HG02610 (cell line): ENCODE measurements at regions not wholly inside any gene's neighbourhood (a gene's known extent, or its start where the extent isn't known, plus 50 kb on each side); places are given as distances from the start of the nearest gene placed in this dataset.

ENCODE experiments used
- ATAC-seq: cut with Tn5 transposase; IDR thresholded peaks from one replicate; pipeline ENCODE4 v1.9.1; 2021; ENCODE audit warnings: mild to moderate bottlenecking, moderate library complexity; ENCODE audit not compliant: unreplicated experiment

DNA sequence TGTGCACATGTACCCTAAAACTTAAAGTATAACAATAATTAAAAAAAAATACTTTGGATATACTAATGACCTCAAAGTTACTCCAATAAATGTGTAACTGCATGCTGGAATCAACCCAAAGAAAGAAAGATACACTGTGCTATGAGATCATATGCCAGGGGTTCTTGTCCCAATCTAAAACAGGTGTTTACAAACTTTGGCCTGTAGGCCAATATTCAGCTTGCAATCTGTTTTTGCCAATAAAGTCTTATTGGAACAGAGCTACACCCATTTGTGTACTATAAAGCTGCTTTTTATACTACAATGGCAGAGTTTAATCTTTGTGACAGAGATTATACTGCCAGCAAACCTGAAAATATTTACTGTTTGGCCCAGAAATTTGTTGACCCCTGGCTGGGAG, 138.8 kb upstream of the AFF2 start:
- no peak for ATAC-seq

DNA sequence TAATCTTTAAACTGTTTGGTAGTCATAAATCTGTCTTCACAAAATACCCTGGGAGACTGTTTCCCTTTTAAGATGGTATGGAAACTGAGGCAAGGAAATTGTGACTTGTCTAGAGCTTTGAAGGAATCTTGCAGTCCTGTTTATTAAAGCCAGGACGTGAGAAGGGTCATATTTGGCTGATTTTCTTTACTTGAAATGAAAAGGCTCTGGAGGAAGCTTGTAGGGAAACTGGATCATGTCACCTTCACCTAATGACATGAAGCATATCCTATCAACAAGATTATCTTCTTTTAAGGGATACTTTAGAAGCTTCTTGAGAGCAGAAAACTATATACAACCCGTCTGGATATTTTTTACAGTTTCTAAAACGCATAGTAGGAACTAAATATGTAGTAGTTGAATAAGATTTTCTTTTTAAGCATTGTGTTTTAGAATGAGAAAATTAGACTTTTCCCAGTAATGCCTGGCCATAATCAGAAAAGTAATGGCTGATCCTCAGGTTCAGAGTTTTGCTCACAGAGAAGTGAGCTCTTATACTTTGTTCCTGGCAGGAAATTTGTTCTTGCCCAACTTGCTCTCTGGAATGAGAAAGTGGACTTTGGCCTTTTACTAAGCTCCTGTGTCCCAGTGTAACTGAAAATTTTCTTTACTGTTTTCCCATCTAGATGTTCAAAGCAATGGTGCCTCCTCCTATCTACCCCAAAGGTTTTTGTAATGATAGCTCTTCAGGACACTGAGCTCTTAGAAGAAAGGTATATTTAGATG, 136.8 kb upstream of the AFF2 start:
- no peak for ATAC-seq

DNA sequence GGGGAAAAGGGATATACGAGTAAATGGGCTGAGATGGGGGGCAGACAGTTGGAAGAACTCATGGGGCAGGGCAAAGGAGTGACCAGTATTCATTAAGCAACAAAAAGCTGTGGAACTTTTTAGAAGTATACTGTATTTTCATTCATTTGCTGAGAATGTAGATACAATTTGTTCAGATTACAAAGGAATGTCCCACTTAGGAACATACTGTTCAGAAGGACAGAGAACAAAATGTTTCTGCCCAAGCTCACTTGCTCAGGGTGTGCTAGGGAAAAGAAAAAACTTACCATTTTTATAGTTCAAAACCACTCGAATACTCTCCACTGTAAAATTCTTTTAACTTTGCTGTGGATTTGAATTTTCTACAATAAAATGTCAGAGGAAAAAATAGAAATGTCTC, 135.2 kb upstream of the AFF2 start:
- ATAC-seq: no peak

DNA sequence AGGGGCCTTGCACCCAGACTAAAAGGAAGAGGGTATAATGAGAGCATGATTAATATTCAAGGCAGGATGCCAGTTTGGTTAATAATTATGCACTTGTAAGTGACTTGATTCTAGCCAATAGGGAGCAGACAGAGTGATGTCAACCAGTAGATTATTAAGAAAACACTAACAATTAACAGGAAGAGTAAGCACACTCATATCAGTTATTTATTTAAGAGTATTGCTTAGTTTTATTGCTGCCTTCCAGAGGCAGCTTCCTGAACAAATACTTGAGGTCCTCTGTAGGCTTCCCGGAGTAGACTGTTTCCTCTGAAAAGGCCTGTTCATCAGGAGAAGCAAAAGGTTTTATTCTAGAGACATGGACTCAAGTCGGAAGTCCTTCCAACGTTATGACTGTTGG, 129.1 kb upstream of the AFF2 start:
- ATAC-seq: no peak

DNA sequence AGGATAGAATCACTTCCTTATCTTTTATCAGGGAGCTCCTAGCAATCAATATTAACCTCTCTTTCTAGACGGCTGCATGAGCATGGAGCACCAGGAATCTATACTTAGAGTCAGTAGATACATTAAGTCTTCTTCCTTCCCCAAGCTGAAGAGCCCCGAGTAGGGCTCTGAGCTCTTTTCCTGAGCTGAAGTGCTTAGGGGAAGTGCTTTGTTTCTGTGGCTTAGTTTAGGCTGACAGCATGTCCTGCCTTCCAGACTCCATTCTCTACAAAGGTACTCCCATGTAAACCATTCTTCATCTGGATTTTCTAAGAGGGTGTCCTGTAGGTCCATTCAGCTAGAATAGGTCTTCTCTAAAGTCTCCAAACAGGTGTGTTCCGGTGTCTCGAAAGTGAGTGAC, 127.5 kb upstream of the AFF2 start:
- ATAC-seq: no peak

DNA sequence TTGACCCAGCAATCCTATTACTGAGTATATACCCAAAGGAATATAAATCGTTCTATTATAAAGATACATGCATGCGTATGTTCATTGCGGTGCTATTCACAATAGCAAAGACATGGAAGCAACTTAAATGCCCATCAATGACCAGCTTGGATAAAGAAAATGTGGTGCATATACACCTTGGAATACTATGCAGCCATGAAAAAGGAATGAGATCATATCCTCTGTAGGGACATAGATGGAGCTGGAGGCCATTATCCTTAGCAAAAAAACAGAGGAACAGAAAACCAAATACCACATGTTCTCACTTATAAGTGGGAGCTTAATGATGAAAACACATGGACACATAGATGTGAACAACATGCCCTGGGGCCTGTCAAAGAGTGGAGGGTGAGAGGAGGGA, 124.1 kb upstream of the AFF2 start:
- no peak for ATAC-seq

DNA sequence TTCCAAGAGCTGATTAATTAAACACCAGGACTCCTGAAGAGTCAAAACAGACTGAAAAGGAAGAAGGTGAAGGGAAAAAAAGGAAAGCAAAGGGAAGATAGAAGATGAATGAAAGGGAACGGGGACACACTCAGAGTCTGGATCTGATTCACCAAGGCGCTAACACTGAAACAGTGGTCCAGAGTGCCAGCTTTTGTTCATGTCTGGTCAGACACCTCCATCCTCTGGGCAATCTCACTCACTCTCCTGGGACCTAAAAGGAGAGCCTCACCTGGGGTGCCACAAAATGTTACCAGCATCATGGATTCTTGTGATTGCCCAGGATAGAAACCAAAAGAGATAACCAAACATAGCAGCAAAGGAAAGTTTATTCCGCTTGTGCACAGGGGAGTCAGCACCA, 120.3 kb upstream of the AFF2 start:
- ATAC-seq: peak; percentile 0

DNA sequence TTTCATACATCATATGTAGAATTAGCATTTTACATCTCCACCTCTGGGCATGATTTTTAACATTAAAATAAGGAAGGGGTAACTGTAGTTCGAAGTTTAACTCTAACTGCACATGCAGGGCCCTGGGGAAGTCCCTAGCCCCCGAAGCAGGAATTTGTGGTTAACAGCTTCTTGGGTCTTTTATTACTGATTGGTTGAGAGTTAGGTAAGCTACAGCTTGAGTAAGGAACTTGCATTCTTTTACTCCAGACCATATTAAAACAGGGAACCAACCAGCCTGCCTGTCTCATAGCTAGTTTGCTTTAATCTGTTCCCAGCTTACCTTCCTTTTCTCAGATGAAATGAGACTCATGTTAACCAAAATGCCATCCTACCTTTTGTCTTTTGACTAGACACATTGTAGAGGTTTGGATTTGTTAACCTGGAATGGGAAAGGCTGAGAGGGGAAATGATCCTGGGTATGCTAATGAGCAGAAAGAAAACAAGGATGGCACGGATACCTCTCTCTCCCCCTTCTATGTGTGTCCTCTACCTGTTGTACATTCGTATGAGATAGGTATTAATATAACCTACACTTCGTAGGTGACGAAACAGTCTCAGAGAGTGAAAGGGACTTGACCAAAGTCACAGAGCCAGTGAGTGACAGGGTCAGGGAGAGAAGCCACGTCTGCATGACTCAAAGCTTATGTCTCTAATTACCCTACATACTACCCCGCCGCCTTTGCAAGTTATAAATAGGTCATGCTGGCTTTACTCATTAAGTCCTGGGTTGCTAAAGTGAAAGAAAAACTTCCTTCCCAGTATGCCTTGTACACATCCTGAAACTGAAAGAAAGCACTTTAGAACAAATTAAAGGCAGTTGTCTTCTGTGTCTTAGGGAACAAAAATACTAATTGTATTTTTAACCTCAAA, 119.5 kb upstream of the AFF2 start:
- ATAC-seq: peak; percentile 98

DNA sequence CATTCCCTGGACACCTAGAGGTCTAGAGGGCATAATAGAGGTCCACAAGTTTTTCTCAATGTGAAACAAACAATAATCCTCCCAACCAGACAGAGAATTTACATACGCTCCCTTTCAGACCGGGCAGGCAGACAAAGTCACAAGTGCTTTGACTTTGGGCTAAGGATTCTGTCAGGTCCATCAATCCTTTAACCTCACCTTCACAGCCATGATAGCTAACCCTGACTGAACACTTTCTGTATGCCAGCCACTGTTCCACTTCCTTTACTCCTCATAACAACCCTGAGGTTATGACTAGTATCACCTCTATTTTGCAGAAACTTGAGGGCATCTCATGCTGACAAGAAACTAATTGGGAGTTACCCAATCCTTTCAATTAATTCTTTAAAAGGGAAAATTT, 118.8 kb upstream of the AFF2 start:
- ATAC-seq: peak; percentile 26

DNA sequence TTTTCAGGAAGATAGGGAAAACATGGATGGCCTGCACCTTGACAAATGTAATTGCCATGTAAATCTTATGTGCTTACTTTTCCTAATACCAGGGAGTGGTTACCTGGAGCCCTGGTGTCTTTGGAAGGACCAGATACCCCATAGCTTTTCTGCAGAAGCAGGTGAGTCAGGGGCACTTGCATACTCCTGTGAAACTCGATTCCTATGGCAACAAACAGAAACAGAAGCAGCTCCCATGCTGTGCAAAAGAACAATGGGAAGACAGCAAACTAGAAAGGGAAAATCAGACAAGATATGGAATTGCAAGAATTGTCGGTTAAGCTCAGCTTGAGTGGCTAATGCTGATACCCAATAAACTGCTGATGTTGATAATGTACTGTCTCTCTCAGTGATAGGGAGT, 117.4 kb upstream of the AFF2 start:
- no peak for ATAC-seq

DNA sequence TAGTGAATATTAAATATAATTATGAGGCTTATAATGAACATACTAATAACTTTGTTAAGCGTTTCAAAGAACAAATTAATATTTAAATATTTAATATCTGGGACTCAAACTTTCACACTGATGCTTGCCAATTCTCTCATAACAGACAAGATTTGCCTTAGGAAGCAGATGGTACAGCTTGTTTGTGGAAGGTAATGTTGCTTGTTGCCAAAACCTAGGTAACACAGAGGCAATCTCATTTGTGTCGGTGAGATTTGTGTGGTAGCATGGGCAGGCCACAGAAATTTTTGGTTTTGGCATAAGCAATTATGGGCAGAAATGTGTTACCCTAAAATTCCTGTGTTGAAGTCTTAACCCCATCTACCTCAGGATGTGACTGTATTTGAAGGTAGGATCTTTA, 114.9 kb upstream of the AFF2 start:
- no peak for ATAC-seq

DNA sequence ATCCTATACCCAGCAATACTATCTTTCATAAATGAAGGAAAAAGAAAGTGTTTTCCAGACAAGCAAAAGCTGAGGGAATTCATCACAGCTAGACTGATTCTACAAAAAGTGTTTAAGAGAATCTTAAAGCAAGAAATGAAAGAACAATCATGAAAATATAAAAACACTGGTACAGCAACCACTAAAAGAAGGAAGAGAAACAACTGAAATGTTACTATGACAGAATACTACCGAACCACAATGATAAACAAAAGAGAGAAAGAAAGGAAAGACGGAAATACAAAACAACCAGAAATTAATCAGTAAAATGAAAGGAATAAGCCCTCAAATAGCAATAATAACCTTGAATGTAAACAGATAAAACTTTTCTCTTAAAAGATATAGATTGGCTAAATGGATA, 110.8 kb upstream of the AFF2 start:
- no peak for ATAC-seq

DNA sequence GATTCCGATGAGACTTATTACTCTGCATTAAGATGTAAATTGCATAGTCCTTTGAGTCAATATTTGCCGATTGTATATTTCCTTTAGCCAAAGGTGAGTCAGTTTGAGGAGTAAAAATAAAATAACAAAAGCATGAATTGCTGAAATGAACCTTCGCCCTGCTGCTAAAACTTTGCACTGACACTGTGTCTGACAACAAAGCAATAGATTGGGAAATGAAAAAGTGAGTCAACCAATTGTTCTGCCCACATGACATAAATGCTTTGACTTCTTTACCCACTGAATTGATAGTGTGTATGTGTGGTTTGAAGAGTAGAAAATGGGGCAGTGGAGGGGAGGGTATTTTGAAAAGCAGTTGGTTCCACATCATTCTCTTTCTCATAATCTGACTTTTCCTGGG, 88.4 kb upstream of the AFF2 start:
- ATAC-seq: no peak

DNA sequence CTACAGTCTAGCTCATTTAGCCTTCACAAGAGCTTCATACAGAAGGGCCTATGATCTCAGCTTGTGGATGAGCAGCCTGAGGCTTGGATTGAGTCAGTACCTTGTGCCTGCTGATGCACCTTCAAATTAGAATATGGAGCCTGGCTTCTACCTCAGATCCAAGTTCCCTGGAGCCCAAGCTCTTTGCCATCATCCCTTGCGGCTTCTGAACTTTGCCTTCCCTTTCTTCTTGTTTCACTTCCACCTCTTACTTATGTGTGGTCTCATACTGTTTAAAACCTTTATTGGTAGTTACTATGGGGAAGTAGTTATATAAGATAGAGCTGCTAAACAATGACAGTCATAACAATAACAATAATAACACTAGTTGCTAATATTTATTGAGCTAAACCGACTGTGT, 84.3 kb upstream of the AFF2 start:
- ATAC-seq: no peak

DNA sequence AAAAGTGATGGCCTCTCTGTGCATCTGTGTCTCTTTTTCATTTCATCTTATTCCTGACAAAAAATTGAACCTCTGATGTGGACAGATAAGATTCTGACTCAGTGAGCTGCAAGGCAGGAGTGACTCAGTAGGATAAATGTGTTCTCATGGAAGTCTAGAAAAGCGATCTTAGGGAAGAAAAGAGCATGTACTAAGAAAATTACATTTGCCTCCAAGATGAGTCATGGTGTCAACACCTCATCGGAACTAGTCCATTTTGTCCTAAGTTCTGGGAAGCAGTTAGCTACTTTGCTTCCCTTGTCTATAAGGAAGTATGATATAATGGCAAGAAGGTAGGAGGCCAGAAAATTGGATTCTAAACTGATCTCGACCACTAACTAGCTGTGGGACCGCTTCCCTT, 83.5 kb upstream of the AFF2 start:
- no peak for ATAC-seq

DNA sequence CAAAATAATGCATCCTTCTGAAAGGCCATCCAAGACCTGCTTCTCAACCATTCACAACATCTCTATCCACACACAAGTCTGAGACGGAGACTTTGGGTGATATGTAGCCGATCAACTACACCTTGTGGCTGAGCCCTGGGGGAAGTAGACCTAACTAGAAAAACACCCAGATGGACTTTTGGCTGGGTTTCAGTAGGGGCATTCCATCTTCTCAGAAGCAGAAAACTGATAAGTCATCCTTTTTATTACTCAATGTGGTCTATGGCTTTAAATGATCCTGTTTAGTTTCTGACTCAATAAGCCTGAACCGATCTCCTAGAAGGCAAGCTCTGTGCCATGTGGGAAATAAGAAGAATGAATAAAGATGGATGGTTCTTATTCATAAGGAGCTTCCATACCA, 82.5 kb upstream of the AFF2 start:
- ATAC-seq: no peak

DNA sequence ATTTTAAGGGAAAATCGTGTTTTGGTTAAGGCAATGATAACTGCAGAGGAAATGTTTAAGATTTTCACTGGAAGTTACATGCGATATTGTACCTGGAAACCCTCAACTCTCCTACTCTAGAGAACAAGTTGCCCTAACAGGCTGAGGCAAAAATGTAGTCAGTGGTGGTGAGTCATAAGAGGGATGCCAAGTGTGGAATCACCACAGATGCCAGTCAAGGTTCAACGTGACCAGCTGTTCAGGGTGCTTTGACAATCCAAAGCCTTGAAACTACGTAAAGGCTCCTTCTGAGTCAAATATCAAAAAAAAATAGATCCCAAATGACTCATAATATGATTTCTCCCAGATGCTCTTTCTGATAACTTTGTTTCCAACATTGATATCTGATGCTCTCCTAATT, 77.9 kb upstream of the AFF2 start:
- no peak for ATAC-seq

DNA sequence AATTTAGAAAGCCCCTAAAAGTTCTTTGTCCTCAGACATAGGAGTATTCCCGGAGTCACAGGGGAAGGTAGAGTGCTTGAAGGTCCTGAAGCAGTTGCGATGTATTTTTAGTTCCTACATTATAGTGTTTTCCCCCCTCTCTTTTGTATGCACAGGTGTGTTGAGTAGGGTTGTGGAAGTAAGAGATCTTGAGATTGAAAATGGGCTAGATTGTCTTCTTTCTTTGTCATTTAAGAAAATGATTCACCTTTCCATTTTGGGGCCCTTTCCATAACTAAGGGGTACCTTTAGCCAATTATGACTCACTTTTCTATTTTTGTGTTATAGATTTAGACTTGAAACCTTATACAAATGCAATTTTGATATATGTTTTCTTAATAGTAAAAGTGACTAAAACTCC, 75.8 kb upstream of the AFF2 start:
- ATAC-seq: no peak

DNA sequence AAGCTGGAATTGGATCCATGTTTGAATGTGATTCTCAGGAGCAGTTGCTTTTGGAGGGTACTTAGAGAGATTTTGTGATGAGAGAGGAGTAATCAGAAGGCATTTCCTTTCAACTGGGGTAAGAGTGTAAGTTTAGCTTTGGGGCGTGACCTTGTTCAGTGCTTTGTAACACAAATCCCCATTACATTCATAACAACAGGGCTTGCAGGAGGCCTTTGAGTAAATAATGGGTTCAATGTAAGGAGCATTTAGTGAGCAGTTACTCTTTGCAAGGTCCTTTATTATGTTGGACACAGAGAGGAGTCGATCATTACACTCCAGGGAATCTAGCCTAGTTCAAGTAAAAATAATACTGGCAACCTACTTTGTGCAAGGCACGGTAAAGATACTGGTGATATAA, 74.0 kb upstream of the AFF2 start:
- ATAC-seq: no peak

DNA sequence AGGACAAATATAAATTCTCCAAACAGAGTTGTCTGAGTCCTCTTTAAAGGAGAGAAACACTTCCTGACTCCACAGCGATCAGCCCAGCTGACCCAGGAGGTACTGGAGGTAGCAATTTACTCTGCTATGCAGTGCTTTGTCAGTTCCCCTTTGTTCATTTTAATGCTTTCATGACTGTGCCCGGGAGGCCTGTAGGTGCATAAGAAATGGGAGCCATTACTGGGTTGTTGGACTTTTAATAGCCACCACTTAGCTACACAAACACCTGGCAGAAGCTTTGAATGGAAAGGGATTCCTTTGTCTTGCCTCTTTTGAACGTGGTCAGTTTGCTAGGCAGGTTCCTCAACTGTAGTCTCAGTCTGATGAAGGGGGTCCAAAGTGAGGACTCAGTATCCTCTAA, 59.0 kb upstream of the AFF2 start:
- ATAC-seq: no peak

DNA sequence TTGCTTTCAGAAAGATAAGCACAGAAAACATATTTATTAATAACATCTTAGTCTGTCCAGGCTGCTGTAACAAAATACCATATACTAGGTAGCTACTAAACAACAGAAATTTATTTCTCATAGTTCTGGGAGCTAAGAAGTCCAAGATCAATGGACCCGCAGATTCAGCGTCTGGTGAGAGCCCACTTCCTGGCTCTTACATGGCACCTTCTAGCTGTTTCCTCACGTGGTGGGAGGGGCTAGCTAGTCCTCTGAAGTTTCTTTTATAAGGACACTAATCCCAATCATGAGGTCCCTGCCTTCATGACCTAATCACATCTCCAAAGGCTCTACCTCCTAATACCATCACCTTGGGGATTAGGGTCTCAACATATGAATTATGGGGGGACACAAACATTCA, 57.2 kb upstream of the AFF2 start:
- ATAC-seq: no peak

DNA sequence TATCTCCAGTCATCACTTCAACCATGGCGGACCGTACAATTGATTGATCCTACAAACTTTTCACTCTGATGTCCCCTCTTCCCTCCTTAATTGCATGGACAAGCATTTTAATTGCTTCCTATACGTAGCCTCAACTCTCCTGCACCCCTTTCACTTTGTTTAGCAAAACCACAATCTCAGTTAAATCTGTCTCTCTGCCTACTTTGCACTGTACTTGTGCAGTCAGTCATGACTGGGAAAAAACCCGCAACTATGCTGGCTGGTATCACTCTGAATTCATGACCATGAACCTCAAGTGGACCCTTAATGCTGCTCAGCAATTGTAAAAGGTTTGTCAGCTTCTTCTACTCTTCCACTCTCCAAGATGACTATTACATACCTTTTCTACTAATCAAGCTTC, 51.7 kb upstream of the AFF2 start:
- no peak for ATAC-seq
